Fibroblast of gingiva (primary cell): ENCODE measurements at regions not wholly inside any gene's neighbourhood (a gene's known extent, or its start where the extent isn't known, plus 50 kb on each side); places are given as distances from the start of the nearest gene placed in this dataset.

ENCODE experiments used
- DNase-seq: peaks from one replicate; pipeline ENCODE4 v3.0.0-alpha.2; 2011; ENCODE audit warnings: low read depth

- no peak for DNase-seq
These were observed 162.9 kb upstream of the SLC25A13 start for GRCh38 chr7:96484845-96485244.

- DNase-seq, result no peak
These were observed 162.2 kb upstream of the SLC25A13 start for GRCh38 chr7:96484091-96484490.

- no peak for DNase-seq
These were observed 159.9 kb upstream of the SLC25A13 start for GRCh38 chr7:96481796-96482195.

- no peak for DNase-seq
These were observed 157.2 kb upstream of the SLC25A13 start for GRCh38 chr7:96479015-96479645.

GRCh38 chr7:96471606-96472005 is 149.7 kb upstream of the SLC25A13 start:
- DNase-seq, result no peak

- DNase-seq, result no peak
These were observed 130.2 kb upstream of the SLC25A13 start for GRCh38 chr7:96452146-96452545.

GRCh38 chr7:96449094-96449493 is 127.2 kb upstream of the SLC25A13 start:
- DNase-seq, result no peak

- DNase-seq, result no peak
These were observed 125.3 kb upstream of the SLC25A13 start for GRCh38 chr7:96447109-96447645.

- no peak for DNase-seq
These were observed 119.7 kb upstream of the SLC25A13 start for GRCh38 chr7:96441436-96442084.

GRCh38 chr7:96440328-96440727 is 118.4 kb upstream of the SLC25A13 start:
- no peak for DNase-seq

- DNase-seq, result no peak
These were observed 115.0 kb upstream of the SLC25A13 start for GRCh38 chr7:96436880-96437279.

GRCh38 chr7:96430356-96430755 is 108.5 kb upstream of the SLC25A13 start:
- no peak for DNase-seq

- DNase-seq, result no peak
These were observed 105.2 kb upstream of the SLC25A13 start for GRCh38 chr7:96427143-96427542.

- DNase-seq, result no peak
These were observed 104.8 kb upstream of the SLC25A13 start for GRCh38 chr7:96426685-96427084.

- DNase-seq, result no peak
These were observed 104.1 kb upstream of the SLC25A13 start for GRCh38 chr7:96426027-96426426.

GRCh38 chr7:96424411-96424810 is 102.5 kb upstream of the SLC25A13 start:
- DNase-seq, result no peak

GRCh38 chr7:96422388-96422787 is 100.5 kb upstream of the SLC25A13 start:
- no peak for DNase-seq

GRCh38 chr7:96418581-96418980 is 96.7 kb upstream of the SLC25A13 start:
- no peak for DNase-seq

- DNase-seq, result no peak
These were observed 95.9 kb upstream of the SLC25A13 start for GRCh38 chr7:96417784-96418183.

- DNase-seq, result no peak
These were observed 94.7 kb upstream of the SLC25A13 start for GRCh38 chr7:96416599-96416998.

- DNase-seq, result no peak
These were observed 94.2 kb upstream of the SLC25A13 start for GRCh38 chr7:96416116-96416515.

- DNase-seq, result no peak
These were observed 93.5 kb upstream of the SLC25A13 start for GRCh38 chr7:96415293-96415940.

GRCh38 chr7:96414931-96415292 is 93.0 kb upstream of the SLC25A13 start:
- DNase-seq, result peak; percentile 17
